Progenitor cell of endocrine pancreas (in vitro differentiated cells): ENCODE measurements at regions not wholly inside any gene's neighbourhood (a gene's known extent, or its start where the extent isn't known, plus 50 kb on each side); places are given as distances from the start of the nearest gene placed in this dataset.

ENCODE experiments used
- DNase-seq: peaks from one replicate; pipeline ENCODE4 v3.0.0; 2021; ENCODE audit warnings: low spot score; ENCODE audit not compliant: unreplicated experiment
- H3K27ac Mint-ChIP-seq: 2 replicates; pipeline ENCODE4 v1.8.0; 2021; ENCODE audit warnings: mild to moderate bottlenecking, moderate library complexity, mixed read lengths
- H3K27me3 Mint-ChIP-seq: 2 replicates; pipeline ENCODE4 v1.8.0; 2021; ENCODE audit warnings: mixed read lengths
- H3K36me3 Mint-ChIP-seq: 2 replicates; pipeline ENCODE4 v1.8.0; 2022; ENCODE audit warnings: mixed read lengths; ENCODE audit not compliant: insufficient read depth
- H3K4me1 Mint-ChIP-seq: 2 replicates; pipeline ENCODE4 v1.8.0; 2021; ENCODE audit warnings: low read depth, mixed read lengths
- H3K4me3 Mint-ChIP-seq: 2 replicates; pipeline ENCODE4 v1.8.0; 2021; ENCODE audit warnings: low read depth, mild to moderate bottlenecking, moderate library complexity, mixed read lengths
- H3K9me3 Mint-ChIP-seq: 2 replicates; pipeline ENCODE4 v1.8.0; 2021; ENCODE audit warnings: low read depth, mixed read lengths
- CTCF ChIP-seq: fragments of 200-600 bp; sonication (generic); IDR thresholded peaks from one replicate; pipeline ENCODE4 v1.5.0; 2021; ENCODE audit warnings: antibody characterized with exemption, mild to moderate bottlenecking; ENCODE audit not compliant: unreplicated experiment

- no peak overlapping the region for H3K4me3 Mint-ChIP-seq
- peaks cover 11% of the 10 kb centered on the region for H3K4me1 Mint-ChIP-seq
- no peaks in the 10 kb centered on the region for H3K27me3 Mint-ChIP-seq
- H3K27ac Mint-ChIP-seq: no peak overlapping the region
- DNase-seq: no peak
- TF ChIP-seq CTCF: no peak
- H3K36me3 Mint-ChIP-seq: peaks cover 2% of the 10 kb centered on the region
- peaks cover 5% of the 10 kb centered on the region for H3K9me3 Mint-ChIP-seq
These were observed 144.6 kb upstream of the MGAT5 start for GRCh38 chr2:134109246-134109645.

GRCh38 chr2:134109725-134110124 lies 144.1 kb upstream of the MGAT5 start:
- no peak overlapping the region for H3K4me3 Mint-ChIP-seq
- no peak for TF ChIP-seq CTCF
- no peak overlapping the region for H3K27ac Mint-ChIP-seq
- H3K27me3 Mint-ChIP-seq: no peaks in the 10 kb centered on the region
- peaks cover 3% of the 10 kb centered on the region for H3K9me3 Mint-ChIP-seq
- peaks cover 2% of the 10 kb centered on the region for H3K36me3 Mint-ChIP-seq
- H3K4me1 Mint-ChIP-seq: peaks cover 9% of the 10 kb centered on the region
- no peak for DNase-seq

- DNase-seq: no peak
- Mint-ChIP-seq H3K36me3 (peaks cover 2% of the 10 kb centered on the region), H3K9me3 (no peaks in the 10 kb centered on the region), H3K27ac (no peak overlapping the region), H3K27me3 (no peaks in the 10 kb centered on the region), H3K4me1 (peaks cover 4% of the 10 kb centered on the region), H3K4me3 (no peak overlapping the region)
- TF ChIP-seq CTCF: no peak
These were observed 143.3 kb upstream of the MGAT5 start for GRCh38 chr2:134110532-134110931.

GRCh38 chr2:134117676-134118075 lies 136.2 kb upstream of the MGAT5 start:
- no peak for TF ChIP-seq CTCF
- Mint-ChIP-seq H3K27me3 (no peaks in the 10 kb centered on the region), H3K4me1 (peaks cover 21% of the 10 kb centered on the region), H3K36me3 (no peaks in the 10 kb centered on the region), H3K4me3 (no peak overlapping the region), H3K27ac (no peak overlapping the region), H3K9me3 (no peaks in the 10 kb centered on the region)
- DNase-seq: no peak

GRCh38 chr2:134118279-134119116 lies 135.4 kb upstream of the MGAT5 start:
- no peaks in the 10 kb centered on the region for H3K9me3 Mint-ChIP-seq
- no peak overlapping the region for H3K27ac Mint-ChIP-seq
- peaks cover 30% of the 10 kb centered on the region for H3K4me1 Mint-ChIP-seq
- H3K27me3 Mint-ChIP-seq: no peaks in the 10 kb centered on the region
- DNase-seq: peak; percentile 45
- no peaks in the 10 kb centered on the region for H3K36me3 Mint-ChIP-seq
- H3K4me3 Mint-ChIP-seq: peak overlapping the region; percentile 90
- peak; percentile 83 for TF ChIP-seq CTCF
